NCI-H345 treated with DMSO at 0.1 percent for 48 hours (cell line): ENCODE measurements at regions not wholly inside any gene's neighbourhood (a gene's known extent, or its start where the extent isn't known, plus 50 kb on each side); places are given as distances from the start of the nearest gene placed in this dataset.
"Not testable (repeated sequence)": the region's sequence is repeated elsewhere in the genome, so short reads cannot be mapped to it uniquely, and the experiment has no call there.

Source experiments
- DNase-seq: peaks from one replicate; lab custom pipeline; 2025; ENCODE audit not compliant: unreplicated experiment; lab: John Stamatoyannopoulos, UW

DNA sequence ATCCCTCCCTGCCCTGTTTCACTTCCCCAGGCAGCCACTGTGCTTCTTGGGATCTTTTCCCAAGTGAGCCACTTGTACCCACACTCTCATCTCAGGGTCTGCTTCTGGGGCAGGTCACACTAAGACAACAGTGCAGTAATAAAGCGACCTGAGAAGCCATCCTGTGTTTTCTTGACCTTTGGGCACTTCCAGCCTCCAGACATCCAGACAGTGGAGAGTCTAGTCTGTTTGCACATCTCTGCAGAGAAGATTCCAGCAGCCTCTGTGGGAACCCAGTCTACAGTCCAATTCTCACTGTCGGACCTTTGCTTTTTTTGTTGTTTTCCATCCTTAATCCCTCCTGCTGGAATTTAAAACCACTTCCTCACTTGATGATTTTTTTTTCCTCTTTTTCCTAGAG, 50.3 kb upstream of the ATP6AP2 start:
- no peak for DNase-seq

GRCh38 chrX:40527543-40527942, 53.2 kb upstream of the ATP6AP2 start:
- no peak for DNase-seq

- DNase-seq: no peak
Measured at GRCh38 chrX:40526412-40526811, 54.4 kb upstream of the ATP6AP2 start.

DNA sequence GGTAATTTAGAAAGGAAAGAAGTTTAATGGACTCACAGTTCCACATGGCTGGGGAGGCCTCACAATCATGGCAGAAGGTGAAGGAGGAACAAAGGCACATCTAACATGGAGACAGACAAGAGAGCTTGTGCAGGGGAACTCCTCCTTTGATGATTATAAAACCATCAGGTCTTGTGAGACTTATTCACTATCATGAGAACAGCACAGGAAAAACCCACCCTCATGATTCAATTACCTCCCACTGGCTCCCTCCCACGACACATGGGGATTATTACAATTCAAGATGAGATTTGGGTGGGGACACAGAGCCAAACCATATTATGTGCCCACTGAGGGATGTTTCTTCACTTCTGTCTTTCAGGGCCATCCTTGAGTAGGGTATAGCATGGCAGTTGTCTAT, 54.9 kb upstream of the ATP6AP2 start:
- DNase-seq: not testable (repeated sequence)

DNA sequence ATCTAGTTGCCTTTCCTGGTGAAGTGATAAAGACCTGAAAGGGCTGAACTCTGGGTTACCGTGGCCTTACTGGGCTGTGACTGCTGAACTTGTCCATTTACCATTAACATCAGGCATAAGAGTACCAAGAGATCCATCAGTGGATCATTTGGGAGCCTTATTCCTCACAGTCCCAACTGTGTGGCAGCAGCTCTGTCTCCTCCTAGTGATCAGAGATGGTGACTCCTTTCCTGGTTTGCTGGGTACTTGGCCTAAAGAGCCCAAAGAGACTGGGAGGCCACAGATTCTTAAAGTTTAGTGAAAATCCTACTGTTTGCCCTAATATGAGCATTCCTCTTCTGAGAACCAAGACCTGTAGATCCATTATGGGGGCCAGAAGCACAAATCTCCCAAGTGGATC, 56.3 kb upstream of the ATP6AP2 start:
- no peak for DNase-seq

DNA sequence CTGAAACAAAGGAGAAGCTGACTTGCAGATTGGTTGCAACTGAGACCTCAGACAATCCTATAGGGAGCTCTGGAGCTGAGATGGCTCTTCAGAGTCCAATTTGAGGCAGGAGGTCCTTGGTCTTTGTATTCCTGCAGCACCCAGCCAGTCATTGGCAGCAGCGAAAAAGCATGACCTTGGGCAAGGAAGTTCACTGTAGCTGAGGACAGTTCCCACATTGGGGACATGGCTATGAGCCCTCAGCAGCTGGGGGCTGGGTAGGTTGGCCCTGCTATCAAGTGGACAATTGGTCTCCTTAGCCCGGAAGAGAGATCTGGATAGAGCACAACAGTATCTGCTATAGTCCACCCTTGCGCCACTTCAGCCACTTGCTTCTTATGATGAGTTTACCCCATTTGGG, 56.9 kb upstream of the ATP6AP2 start:
- no peak for DNase-seq

DNA sequence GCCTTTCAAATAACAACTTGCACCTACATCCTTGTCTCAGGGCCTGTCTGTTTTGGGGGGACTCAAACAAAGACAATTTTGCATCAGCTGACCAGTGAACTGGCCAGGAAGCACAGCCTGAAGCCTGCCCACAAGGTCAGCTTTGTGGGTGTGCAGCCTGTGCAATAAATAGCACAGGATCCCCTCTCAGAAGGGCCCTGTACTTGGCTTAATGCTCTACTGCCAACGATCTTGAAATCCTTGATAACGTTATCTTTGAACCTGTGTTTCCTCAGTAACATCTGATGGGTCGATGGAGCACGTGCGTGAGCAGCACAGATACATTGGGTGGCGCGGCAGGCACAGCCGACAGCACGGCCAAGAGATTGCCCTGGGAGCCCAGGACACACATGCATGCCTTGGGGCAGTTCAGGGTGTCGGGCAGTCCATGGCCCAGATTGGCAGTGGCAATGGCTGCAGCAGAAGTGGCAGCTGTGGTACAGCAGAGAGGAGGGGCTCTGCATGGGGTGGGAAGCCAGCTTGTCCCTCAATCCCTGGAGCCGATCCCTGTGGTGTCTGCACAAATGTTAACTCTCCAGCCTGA, 58.8 kb upstream of the ATP6AP2 start:
- no peak for DNase-seq

DNA sequence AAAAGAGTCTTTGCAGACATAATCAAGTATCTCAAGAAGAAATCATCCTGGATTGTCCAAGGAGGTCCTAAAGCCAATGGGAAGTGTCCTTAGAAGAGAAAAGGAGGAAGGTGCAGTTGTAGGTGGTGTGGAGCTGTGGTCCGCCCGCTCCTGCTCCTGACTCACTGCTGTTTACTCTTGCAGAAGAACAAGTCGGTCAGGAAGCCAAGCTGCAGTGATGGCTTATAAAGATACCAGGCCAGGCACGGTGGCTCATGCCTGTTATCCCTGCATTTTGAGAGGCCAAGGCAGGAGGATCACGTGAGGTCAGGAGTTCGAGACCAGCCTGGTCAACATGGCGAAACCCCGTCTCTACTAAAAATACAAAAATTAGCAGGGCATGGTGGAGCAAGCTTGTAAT, 66.4 kb upstream of the ATP6AP2 start:
- no peak for DNase-seq

GRCh38 chrX:40513835-40514234, 66.9 kb upstream of the ATP6AP2 start:
- no peak for DNase-seq

DNA sequence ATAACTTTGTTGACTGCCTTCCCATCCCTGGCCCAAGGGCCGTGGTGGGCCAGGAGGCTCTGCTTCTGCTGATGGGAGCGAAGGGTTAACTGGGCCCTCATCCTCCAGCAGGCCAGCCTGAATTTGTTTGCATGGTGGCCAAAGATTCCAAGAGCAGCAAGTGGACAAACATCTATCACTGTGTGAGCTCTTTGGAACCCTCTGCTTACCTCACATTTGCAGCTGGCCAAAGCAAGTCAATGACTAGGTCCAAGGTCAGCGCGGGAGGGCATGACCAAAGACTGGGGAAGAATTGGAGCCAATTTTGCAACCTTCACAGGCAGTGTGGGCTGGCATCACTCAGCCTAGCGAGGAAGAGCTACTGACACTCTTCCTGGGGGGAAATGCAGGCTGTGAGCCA, 67.8 kb upstream of the ATP6AP2 start:
- DNase-seq: no peak

- no peak for DNase-seq
Measured at GRCh38 chrX:40511258-40511657, 69.5 kb upstream of the ATP6AP2 start.

- no peak for DNase-seq
Measured at GRCh38 chrX:40508560-40508959, 72.2 kb upstream of the ATP6AP2 start.

GRCh38 chrX:40506201-40506985, 74.4 kb upstream of the ATP6AP2 start:
- DNase-seq: no peak

GRCh38 chrX:40504801-40505605, 75.8 kb upstream of the ATP6AP2 start:
- no peak for DNase-seq

DNA sequence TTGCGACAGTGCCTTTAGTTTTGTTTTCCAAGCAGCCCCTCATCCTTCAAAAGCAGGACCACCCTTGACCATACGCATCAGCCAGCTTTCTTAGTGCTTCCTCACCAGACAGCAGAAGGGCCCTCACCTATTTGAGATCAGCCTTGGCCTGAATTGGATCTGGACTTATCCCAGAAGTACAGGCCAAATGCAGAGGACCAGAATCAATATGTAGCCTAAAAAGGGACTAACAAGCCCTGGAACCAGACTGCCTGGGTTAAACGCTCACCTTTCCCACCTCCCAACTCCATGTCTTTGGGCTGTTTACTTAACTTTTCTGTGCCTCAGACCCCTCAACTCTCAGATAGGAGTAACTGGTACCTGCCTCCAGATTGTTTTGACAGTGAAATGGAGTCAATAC, 77.7 kb upstream of the ATP6AP2 start:
- no peak for DNase-seq

GRCh38 chrX:40502688-40503087, 78.1 kb upstream of the ATP6AP2 start:
- DNase-seq: no peak

DNA sequence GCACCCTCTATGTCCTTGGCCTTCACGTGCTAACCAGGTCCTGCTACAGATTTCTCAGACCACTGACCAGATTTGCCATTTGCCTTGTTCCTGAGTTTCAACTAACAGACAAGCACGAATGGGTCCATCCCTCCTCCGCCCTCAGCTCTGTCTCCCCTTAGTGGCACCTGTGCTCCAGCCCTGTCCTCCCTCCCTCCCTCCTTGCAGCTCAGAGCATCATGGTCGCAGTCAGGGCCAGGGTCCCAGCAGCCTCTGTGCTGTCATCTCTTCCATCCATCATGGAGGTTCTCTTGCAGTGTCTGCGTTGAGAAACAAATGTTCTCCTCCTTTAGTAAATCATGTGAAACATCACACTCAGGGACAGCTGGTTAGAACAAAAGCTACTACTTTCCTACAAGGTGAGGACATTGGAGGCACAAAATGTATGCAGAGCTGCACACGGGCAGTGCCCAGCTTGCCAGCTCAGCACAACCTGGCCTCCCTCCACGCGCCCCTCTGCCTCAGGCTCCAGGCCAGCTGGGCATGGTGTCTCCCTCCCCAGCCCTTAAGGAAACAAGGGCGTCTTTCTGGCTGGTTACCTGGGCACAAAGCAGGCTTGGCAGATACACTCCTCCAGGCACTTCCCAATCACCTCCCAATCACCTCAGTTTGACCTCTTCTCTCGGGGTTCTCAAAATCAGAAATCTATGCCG, 79.5 kb upstream of the ATP6AP2 start:
- no peak for DNase-seq

DNA sequence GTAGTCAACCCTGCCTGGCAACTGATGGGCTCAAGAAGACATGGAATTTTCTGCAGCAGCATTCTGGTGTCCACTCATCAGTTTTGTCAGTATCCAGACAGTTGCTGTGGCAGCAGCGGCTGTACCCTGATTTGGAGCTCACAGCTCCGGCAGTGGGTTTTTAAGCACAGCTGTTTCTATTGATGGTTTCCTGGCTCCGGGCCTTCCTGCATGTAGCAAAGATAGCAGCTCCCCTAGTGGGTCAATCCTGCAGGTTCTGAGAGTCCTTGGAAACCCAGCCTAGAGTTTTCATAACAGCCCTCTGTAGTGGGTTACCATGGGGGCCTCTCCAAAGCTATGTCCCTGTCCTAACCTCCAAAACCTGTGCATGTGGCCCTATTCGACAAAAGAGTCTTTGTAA, 84.0 kb upstream of the ATP6AP2 start:
- no peak for DNase-seq

DNA sequence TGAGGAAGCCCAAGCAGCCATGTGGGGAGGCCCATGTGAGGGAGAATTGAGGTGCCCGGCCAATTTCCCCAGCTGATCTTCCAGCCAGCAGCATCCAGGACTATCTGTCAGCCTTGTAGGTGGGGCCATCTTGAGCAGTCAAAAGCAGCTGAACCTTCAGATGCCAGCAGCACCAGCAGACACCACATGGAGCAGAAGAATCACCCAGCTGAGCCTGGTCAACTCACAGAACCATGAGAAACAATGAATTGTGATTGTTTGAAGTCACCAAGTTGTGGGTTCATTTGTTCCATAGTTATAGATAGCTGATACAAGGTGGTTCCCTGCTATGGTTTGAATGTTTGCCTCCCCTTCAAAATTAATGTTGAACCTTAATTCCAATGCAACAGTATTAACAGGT, 85.1 kb upstream of the ATP6AP2 start:
- no peak for DNase-seq

DNA sequence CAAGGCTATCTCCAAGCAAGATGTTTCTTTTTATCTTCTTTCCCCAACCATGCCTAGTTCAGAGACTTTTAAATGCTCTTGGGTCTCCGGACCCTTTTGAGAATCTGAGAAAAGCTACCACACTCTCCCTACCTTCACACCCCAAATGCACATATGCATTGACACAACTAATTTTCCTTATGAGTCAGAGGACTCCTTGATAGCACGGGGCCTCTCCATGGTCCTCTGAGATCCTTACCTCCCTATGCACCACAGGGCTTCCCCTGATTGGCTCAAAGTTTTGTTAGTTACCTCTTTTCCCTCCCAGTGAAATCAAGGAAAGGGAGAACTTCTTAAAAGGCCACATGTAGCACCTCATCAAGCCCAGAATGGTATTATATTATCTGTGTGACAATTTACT, 86.8 kb upstream of the ATP6AP2 start:
- DNase-seq: no peak

DNA sequence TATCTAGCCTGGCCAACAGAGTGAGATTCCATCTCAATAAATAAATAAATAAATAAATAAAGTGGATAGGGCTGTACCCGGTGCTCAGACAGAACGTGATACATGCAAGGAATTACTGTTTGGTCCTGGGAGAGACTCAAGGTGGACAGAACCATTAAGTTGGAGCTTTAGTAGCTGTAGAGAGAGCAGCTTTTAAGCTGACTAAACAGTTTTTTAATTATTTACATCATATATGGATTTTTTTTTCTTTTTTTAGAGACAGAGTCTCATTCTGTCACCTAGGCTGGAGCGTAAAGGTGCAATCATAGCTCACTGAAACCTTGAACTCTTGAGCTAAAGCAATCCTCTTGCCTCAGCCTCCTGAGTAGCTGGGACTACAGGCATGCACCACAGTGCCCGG, 92.5 kb upstream of the ATP6AP2 start:
- DNase-seq: no peak

GRCh38 chrX:40485973-40486372, 94.8 kb upstream of the ATP6AP2 start:
- no peak for DNase-seq
